ENCODE measurements at regions not wholly inside any gene's neighbourhood (a gene's known extent, or its start where the extent isn't known, plus 50 kb on each side); places are given as distances from the start of the nearest gene placed in this dataset.
"Not testable (repeated sequence)": the region's sequence is repeated elsewhere in the genome, so short reads cannot be mapped to it uniquely, and the experiment has no call there.

DNA sequence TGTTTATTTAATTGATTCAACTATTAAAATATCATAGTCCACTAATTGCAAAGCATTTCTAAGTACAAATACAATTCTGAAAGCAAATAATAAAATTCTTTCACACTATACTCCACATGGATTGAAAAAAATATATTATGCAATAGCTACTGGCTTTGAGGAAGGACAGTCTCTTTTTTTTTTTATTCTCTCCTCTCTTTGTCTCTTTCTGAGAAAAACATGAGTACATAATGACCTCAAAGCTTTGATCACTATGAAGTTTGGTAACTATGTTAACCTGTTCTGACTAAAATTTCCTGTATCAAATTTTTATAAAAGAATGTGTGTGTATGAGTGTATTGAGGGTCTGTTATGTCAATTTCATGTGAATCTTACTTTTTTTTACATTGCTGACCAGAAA, 96.2 kb downstream of the RGS2 start:
- no peak for DNase-seq (ENCODE audit: low read depth in 2 of 2)

DNA sequence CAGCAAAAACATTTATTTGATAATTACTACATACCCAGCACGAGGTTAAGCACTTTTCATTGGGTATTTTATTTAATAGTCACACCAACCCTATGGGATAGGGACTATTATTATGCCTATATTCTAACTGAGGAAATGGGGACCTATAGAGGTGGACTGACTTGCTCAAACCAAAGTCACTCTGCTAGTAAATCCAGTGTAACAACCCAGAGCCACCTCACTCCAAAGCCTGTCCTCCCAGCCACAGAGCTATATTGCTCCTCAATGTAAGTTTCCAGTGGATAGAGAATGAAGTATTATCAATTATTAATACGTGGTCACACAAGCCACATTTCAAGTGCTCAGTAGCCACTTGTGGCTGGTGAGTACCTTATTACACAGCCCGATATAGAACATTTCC, 97.5 kb downstream of the RGS2 start:
- no peak for DNase-seq (ENCODE audit: low read depth in 2 of 2)

GRCh38 chr1:192907545-192908243, 98.9 kb downstream of the RGS2 start:
- DNase-seq (ENCODE audit: low read depth in 2 of 2) = no peak

DNA sequence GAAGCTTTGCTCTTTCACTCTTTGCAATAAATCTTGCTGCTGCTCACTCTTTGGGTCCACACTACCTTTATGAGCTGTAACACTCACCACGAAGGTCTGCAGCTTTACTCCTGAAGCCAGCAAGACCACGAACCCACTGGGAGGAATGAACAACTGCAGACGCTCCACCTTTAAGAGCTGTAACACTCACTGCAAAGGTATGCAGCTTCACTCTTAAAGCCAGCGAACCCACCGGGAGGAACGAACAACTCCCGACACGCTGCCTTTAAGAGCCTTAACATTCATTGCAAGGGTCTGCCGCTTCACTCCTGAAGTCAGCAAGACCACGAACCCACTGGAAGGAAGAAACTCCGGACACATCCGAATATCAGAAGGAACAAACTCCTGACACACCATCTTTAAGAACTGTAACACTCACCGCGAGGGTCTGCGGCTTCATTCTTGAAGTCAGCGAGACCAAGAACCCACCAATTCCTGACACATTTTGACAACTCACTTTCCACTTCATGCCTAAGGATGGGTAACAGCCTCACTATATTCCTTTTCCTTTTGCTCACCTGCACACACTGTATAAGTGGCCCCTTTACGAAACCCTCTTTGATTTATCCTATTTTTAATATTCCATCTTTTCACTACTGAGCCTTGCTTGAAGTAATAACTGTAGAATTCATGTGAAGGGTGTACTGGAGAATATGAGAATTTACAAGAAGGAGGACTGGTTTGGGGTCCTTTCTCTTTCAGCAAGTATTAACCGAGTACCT, 103.2 kb downstream of the RGS2 start:
- not testable (repeated sequence) for DNase-seq (ENCODE audit: low read depth in 2 of 2)

DNA sequence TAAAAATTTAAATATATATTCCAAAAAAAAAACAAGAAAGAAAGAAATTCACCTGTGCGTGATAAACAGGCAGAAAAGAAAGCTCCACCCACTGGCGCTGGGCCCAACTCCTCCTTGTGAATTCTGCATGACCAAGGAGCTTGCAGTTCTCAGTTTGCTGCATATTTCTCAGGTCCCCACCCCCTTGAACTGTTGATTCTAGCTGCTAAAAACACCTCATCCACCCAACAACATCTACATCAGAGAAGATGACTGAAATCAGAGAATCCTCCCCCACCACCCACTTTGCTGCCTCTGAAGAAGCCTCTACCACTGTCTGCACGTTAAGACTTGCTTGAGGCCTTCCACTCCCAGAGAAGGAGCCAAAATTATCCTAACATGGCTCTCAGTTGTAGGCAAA, 104.8 kb downstream of the RGS2 start:
- DNase-seq (ENCODE audit: low read depth in 2 of 2) = no peak

GRCh38 chr1:192914092-192914491, 105.3 kb downstream of the RGS2 start:
- no peak for DNase-seq (ENCODE audit: low read depth in 2 of 2)

DNA sequence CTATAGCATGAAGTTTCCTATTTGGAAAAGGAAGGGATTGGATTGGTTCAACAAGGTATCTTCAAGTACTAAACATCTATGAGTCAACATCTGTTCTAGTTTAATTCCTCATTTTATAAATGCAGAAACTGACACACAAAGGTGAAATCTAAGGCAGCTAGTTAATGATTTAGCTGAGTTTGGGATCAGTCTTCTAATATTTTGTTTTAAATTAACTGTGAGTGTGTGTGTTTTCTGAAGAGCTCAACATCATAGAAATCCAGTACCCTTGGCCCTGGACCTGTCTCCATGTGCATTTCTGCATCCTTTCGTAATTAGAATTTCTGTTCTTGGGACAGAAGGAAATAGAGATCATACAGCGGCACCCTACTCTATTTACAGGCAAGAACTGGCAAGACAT, 105.9 kb downstream of the RGS2 start:
- no peak for DNase-seq (ENCODE audit: low read depth in 2 of 2)

DNA sequence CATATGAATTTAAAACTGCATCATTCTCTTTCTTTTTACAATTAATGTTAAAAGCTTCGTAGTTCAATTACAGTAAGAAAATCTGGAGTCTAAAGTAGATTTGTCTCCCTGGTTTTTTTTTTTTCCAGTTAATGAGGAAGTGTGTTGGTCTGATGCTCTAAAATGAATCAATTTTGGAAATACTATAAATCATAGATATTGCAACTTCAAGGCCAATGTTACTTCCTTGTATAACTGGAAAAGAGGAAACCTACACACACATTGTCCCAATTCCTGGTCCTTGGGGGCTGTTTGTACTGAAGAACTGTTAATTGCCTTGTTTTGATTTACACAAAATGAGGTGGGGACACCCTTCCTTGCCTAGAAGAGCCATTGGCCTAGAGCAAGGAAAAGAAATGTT, 107.2 kb downstream of the RGS2 start:
- no peak for DNase-seq (ENCODE audit: low read depth in 2 of 2)

DNA sequence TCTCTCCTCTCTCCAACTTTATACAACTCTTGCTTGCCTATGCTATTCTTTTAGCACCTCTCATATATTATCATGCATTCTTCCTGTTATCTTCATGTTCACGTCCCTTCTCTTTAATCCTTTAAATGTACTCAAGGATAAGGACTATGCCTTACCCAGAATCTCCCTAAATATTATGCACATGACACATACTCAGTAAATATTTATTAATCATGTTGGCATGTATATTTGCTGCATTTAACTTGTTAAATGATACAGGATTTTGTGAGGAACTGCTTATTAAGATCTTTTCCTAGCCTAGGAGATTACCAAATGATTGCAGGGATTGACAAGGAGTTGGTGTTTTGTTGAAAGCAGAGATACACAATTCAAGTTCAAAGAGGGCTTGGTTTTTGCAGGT, 109.4 kb downstream of the RGS2 start:
- DNase-seq (ENCODE audit: low read depth in 2 of 2) = no peak

DNA sequence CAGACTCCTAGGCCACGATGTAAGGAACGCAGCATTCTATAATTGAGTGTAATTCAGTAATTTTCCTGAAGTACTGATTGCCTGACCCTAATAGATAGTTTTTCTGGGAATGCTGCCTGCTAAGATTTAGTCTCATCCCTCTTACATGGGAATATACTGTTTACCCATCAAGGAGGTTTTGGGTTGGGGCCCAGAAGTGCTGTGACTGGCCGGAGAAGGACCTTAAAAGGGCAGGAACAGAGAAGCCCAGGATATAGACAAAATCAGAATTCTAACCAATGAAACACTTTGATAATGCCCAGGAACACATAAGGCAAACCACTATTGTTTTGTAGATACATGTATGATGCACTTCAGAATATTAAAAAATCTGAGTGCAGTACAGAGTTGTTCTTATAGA, 111.6 kb downstream of the RGS2 start:
- DNase-seq (ENCODE audit: low read depth in 2 of 2) = no peak

DNA sequence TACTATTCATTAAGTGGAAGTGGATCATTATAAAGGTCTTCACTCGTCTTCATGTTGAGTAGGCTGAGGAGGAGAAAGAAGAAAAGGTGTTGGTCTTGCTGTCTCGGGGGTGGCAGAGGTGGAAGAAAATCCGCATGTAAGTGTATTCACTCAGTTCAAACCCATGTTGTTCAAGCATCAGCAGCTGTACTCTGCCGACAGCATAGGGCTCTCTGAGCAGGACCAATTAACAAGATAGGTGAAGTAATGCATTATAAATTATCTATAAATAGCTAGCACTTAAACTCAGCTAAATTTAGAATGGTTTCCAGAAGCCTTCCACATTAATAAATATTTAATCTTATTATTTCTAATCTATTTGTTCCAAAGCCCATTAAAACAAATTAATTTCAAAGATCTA, 116.8 kb downstream of the RGS2 start:
- no peak for DNase-seq (ENCODE audit: low read depth in 2 of 2)

DNA sequence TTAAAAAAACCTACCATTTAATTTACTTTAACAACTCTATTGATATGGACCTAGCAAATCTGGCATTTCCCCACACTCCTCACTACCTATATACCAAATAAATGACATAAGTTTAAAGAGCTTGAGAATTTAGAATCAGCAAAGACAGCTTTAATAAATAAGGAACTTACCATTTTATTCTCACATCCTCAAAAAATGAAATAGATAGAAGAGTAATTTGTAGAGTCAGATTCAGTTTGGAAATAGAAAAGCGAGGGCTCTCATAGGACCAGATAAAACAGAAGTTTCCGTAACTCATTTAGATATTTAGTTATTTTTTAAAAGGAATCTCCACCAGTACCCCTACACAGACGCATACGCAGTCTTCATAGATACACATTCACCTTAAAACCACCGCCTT, 117.9 kb downstream of the RGS2 start:
- no peak for DNase-seq (ENCODE audit: low read depth in 2 of 2)

- no peak for DNase-seq (ENCODE audit: low read depth in 2 of 2)
Observed at GRCh38 chr1:192927496-192927895, 118.7 kb downstream of the RGS2 start.

- no peak for DNase-seq (ENCODE audit: low read depth in 2 of 2)
Observed at GRCh38 chr1:192929597-192929996, 120.8 kb downstream of the RGS2 start.

DNA sequence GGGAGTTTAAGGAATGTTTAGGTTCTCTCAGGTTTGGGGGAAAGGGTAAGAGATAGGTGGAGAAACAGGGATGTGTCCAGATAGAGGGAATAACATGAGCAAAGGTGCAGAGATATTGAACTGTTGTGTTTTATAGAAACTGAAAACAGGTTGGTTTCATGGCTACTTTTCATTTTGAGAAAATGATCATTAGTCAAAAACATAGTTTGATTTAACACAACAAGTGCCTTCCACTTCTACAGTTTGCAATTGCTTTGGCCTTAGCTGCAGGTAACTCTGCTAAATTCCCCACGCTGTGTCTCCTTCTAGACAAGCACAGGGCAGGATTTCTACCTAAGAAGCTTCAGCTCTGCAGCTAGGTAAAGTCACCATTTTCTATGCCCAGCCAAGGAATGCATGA, 124.9 kb downstream of the RGS2 start:
- DNase-seq (ENCODE audit: low read depth in 2 of 2) = no peak

DNA sequence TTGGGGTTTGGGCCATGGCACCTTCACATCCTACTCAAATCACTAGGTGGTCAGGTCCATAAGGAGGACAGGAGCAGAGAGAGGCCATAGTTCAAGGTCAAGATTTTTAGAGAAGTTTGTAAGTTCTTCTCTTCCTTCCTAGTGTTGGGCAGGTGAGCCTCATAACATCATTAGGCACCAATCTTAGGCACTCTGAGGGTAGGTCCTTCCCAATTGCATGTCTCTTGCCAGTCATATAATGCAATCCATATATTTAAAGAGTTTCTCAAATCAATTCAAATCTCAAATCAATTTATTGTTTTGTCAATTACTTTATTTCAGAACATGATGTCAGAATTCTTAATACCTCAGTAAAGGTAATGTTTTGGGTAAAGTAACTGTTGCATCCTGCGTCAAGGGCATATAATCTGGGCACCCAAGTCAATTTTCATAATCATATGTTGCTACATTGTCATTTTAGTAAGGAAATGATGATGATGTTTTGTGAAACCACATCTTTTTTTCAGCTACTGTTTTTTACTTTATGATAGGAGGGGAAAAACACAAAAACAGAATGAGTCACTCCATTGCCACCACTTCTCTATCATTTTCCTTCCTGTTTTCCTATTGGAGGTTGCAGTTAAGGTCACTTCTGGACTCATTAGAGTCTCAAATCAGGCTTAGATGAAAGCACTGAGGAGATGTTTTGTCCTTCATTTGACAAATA, 122.7 kb downstream of the UCHL5 start:
- DNase-seq (ENCODE audit: low read depth in 2 of 2) = no peak

DNA sequence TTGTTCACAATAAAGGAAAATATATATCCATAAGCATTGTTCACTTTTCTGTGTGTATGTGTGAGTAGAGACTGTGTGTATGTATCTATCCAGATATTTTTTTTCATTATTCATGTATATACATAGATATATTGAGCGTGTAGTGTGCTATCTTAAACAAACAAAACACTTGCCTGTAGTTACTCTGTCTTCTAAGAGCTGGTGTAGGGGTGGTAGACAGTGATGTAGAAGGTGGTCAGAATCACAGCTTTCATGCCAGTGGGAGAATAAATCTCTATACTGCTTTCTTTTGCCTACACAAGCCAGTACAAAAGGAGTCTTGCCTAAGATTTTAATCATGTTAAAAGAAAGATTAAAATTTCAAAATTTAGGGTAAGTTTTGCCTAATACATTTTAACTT, 122.0 kb downstream of the UCHL5 start:
- DNase-seq (ENCODE audit: low read depth in 2 of 2) = no peak

GRCh38 chr1:192939440-192939839, 119.7 kb downstream of the UCHL5 start:
- DNase-seq (ENCODE audit: low read depth in 2 of 2) = no peak

GRCh38 chr1:192940658-192941057, 118.5 kb downstream of the UCHL5 start:
- DNase-seq (ENCODE audit: low read depth in 2 of 2) = no peak

GRCh38 chr1:192941722-192942411, 117.3 kb downstream of the UCHL5 start:
- no peak for DNase-seq (ENCODE audit: low read depth in 2 of 2)

DNA sequence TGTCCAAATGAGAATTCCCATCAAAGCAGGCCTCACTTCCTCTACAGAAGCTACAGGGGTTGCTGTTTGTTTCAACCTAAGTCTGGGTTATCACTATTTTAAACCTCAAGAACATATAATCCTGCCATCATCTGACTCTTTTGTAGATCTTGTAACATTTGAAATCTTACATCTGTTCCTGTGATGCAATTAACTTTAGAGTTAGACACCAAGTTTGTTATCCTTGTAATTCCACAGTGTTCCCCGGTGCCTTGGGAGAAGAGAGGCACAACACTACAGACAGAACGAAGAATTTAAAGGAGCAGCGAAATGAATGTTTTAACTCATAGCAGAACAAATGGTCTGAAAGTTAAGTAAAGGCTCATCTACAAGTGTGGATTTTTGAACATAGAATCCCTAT, 116.1 kb downstream of the UCHL5 start:
- DNase-seq (ENCODE audit: low read depth in 2 of 2) = no peak

GRCh38 chr1:192943522-192943921, 115.6 kb downstream of the UCHL5 start:
- no peak for DNase-seq (ENCODE audit: low read depth in 2 of 2)
